HepG2 (cell line): ENCODE measurements at regions not wholly inside any gene's neighbourhood (a gene's known extent, or its start where the extent isn't known, plus 50 kb on each side); places are given as distances from the start of the nearest gene placed in this dataset.

Experiments used
- AGO2 ChIP-seq: fragments of 200-400 bp; formaldehyde crosslinking; optimal IDR thresholded peaks from 2 replicates; pipeline ENCODE3; 2017; ENCODE audit warnings: mild to moderate bottlenecking, low read depth, low read length, moderate library complexity
- ARID4A ChIP-seq: sonication (generic); formaldehyde crosslinking; IDR thresholded peaks from 2 replicates; pipeline ENCODE4 v1.5.0; 2020; ENCODE audit warnings: mild to moderate bottlenecking, missing genetic modification reagents, borderline replicate concordance
- ARID5B ChIP-seq: IDR thresholded peaks from 2 replicates; pipeline ENCODE4 v1.4.0; 2020; ENCODE audit warnings: mild to moderate bottlenecking, missing genetic modification reagents
- FOSL2 ChIP-seq: sonication (generic); formaldehyde crosslinking; IDR thresholded peaks from 2 replicates; pipeline ENCODE4 v1.4.0; 2020; ENCODE audit warnings: missing genetic modification reagents
- FOXA1 ChIP-seq, 2 experiments: fragments of 450-650 bp in 1 of 2; sonication (generic) in 1 of 2; formaldehyde crosslinking in 1 of 2; IDR thresholded peaks; 2 replicates each; pipeline versions ENCODE4 v1.4.0 to v1.6.1; 2016 to 2020; ENCODE audit warnings: missing genetic modification reagents in 1 of 2
- FOXA3 ChIP-seq: IDR thresholded peaks from 2 replicates; pipeline ENCODE4 v1.6.1; 2016; ENCODE audit warnings: missing genetic modification reagents, missing compliant biosample characterization
- FOXP4 ChIP-seq: sonication (generic); formaldehyde crosslinking; IDR thresholded peaks from 2 replicates; pipeline ENCODE4 v1.4.0; 2020; ENCODE audit warnings: missing genetic modification reagents
- GATAD2A ChIP-seq: IDR thresholded peaks from 2 replicates; pipeline ENCODE4 v1.6.1; 2016
- HIC2 ChIP-seq: sonication (generic); formaldehyde crosslinking; IDR thresholded peaks from 2 replicates; pipeline ENCODE4 v1.9.0; 2022; ENCODE audit warnings: low read depth, missing genetic modification reagents
- HNF4A ChIP-seq: sonication (generic); formaldehyde crosslinking; IDR thresholded peaks from 2 replicates; pipeline ENCODE4 v1.4.0; 2020; ENCODE audit warnings: missing genetic modification reagents
- ISX ChIP-seq: sonication (generic); formaldehyde crosslinking; conservative IDR thresholded peaks from 2 replicates; pipeline ENCODE4 v1.5.0; 2020; ENCODE audit warnings: missing genetic modification reagents
- NFIC ChIP-seq: IDR thresholded peaks from 2 replicates; pipeline ENCODE4 v1.6.1; 2012; ENCODE audit warnings: mild to moderate bottlenecking, low read length, inconsistent platforms
- PRPF4 ChIP-seq: fragments of 200-400 bp; formaldehyde crosslinking; IDR thresholded peaks from 2 replicates; pipeline ENCODE4 v1.6.1; 2016; ENCODE audit warnings: low read length, low read depth; ENCODE audit not compliant: poor library complexity, severe bottlenecking
- ZBTB34 ChIP-seq: sonication (generic); formaldehyde crosslinking; IDR thresholded peaks from 2 replicates; pipeline ENCODE4 v1.8.0; 2022; ENCODE audit warnings: mild to moderate bottlenecking, missing genetic modification reagents
- ZNF652 ChIP-seq: IDR thresholded peaks from 2 replicates; pipeline ENCODE4 v1.6.1; 2016; ENCODE audit warnings: low read depth, borderline replicate concordance
- ZNF775 ChIP-seq: sonication (generic); formaldehyde crosslinking; IDR thresholded peaks from 2 replicates; pipeline ENCODE4 v1.4.0; 2020; ENCODE audit warnings: missing genetic modification reagents, mild to moderate bottlenecking, moderate library complexity, borderline replicate concordance

GRCh38 chr2:16104315-16104948, 164.1 kb downstream of the MYCN start (continued):
- 0 out of 2 replicates have a peak, but pooled peaks have one; percentile 29 for TF ChIP-seq ZBTB34 (CRISPR knock-in tag)
- no peak for TF ChIP-seq ARID4A (CRISPR knock-in tag)
- 0 out of 2 replicates have a peak, but pooled peaks have one; percentile 10 for TF ChIP-seq FOXP4
- no peak for TF ChIP-seq PRPF4
- TF ChIP-seq ARID5B (CRISPR knock-in tag): peak; percentile 46; the same call in 1 of the 2 replicates
- TF ChIP-seq FOXA3 (CRISPR knock-in tag): peak; percentile 80
- no peak for TF ChIP-seq ISX
- TF ChIP-seq FOXA1 (IDR thresholded peaks at IDR 0.05): no peak
- peak; percentile 83 for TF ChIP-seq FOXA1 (CRISPR knock-in tag; IDR thresholded peaks at IDR 0.05)
- peak; percentile 65 for TF ChIP-seq ZNF652 (CRISPR knock-in tag)
- TF ChIP-seq ZNF775: peak; percentile 89
- peak; percentile 32 for TF ChIP-seq HNF4A (CRISPR knock-in tag)
- TF ChIP-seq FOSL2 (CRISPR knock-in tag): 0 out of 2 replicates have a peak, but pooled peaks have one; percentile 13
- TF ChIP-seq AGO2: no peak
- peak; percentile 59 for TF ChIP-seq GATAD2A (CRISPR knock-in tag)
- peak; percentile 44; the same call in 1 of the 2 replicates for TF ChIP-seq HIC2 (CRISPR knock-in tag)
- TF ChIP-seq NFIC: 0 out of 2 replicates have a peak, but pooled peaks have one; percentile 26
